ENCODE measurements at regions not wholly inside any gene's neighbourhood (a gene's known extent, or its start where the extent isn't known, plus 50 kb on each side); places are given as distances from the start of the nearest gene placed in this dataset.

- TF ChIP-seq BHLHE40 (IDR thresholded peaks at IDR 0.05; ENCODE audit: low read depth, low read length) (no peak), RCOR1 (IDR thresholded peaks at IDR 0.05; ENCODE audit: low read depth, low read length) (no peak), NFE2L2 (conservative IDR thresholded peaks at IDR 0.05; ENCODE audit: low read length) (no peak), RAD21 (conservative IDR thresholded peaks at IDR 0.05 in 1 of 2, IDR thresholded peaks at IDR 0.05 in 1 of 2) (no peak)
Observed at GRCh38 chr11:116504541-116505297, 268.1 kb downstream of the BUD13 start.
